ENCODE measurements at regions not wholly inside any gene's neighbourhood (a gene's known extent, or its start where the extent isn't known, plus 50 kb on each side); places are given as distances from the start of the nearest gene placed in this dataset.
A peak's percentile ranks its signal among the peaks of the same experiment; 100 is the strongest.

GRCh38 chr7:155207326-155208002 is 90.2 kb upstream of the INSIG1 start:
- intact Hi-C loops (cut with micrococcal nuclease), result loop anchor here (5.0 to 10.0 kb wide), 4 partner anchors 205 to 597 kb away; partner anchors contain the start of genes EN2, PAXIP1 and RBM33
- POLR2A ChIA-PET, result no interaction called here
- Histone ChIP-seq H3K79me2 (ENCODE audit: control insufficient read depth, insufficient read depth, low read length) (no peaks in the 10 kb centered on the region), H3K27ac (ENCODE audit: insufficient read depth, low read depth, low read length) (peak overlapping the region; percentile 99), H3K4me1 (ENCODE audit: control insufficient read depth, extremely low read depth, insufficient read depth, low read length) (peaks cover 29% of the 10 kb centered on the region), H3K27me3 (ENCODE audit: control insufficient read depth in 2 of 2, insufficient read depth in 2 of 2, low read length in 2 of 2) (no peaks in the 10 kb centered on the region), H3K9me1 (replicated peaks; ENCODE audit: control insufficient read depth, extremely low read depth, insufficient read depth, low read length) (no peaks in the 10 kb centered on the region), H4K20me1 (replicated peaks; ENCODE audit: control insufficient read depth, extremely low read depth, insufficient read depth, low read length) (no peaks in the 10 kb centered on the region), H2AFZ (ENCODE audit: low read depth, low read length) (no peak overlapping the region), H3K36me3 (ENCODE audit: control insufficient read depth in 2 of 2, extremely low read depth in 1 of 2, insufficient read depth in 2 of 2, low read length in 2 of 2) (no peaks in the 10 kb centered on the region), H3K4me3 (replicated peaks in 1 of 3; ENCODE audit: insufficient read depth in 1 of 3, low read depth in 1 of 3, low read length in 3 of 3) (no peak overlapping the region), H3K4me2 (ENCODE audit: insufficient read depth, low read length) (peak overlapping the region; percentile 45), H3K9me3 (replicated peaks; ENCODE audit: control insufficient read depth, insufficient read depth, low read length) (no peaks in the 10 kb centered on the region), H3K9ac (replicated peaks; ENCODE audit: extremely low read depth, insufficient read depth, low read length) (peak overlapping the region; percentile 97)
- dilution Hi-C loops (cut with MboI; ENCODE audit: extremely low pct_ligation_motif_present, low sequenced_read_pairs), result no loop called here
- no TSS peak for BruUV-seq (replicated peaks)
- no peak for FAIRE-seq
- CTCF ChIA-PET, result interaction anchor here (1.1 to 3.3 kb wide), 3 partner anchors 91 to 280 kb away, joined by 4 to 17 read pairs (median 16); partner anchors contain the start of gene INSIG1
- DNase-seq (ENCODE audit: low read depth, low spot score), result no peak
- TF ChIP-seq EZH2 (IDR thresholded peaks at IDR 0.05; ENCODE audit: borderline replicate concordance, low read depth, low read length, severe bottlenecking) (no peak), MAX (IDR thresholded peaks at IDR 0.05; ENCODE audit: insufficient read depth, insufficient read length) (no peak), CTCF (IDR thresholded peaks at IDR 0.05; ENCODE audit: extremely low read depth in 1 of 2, insufficient read depth in 1 of 2, low read depth in 1 of 2, low read length in 2 of 2) (no peak), JUN (IDR thresholded peaks at IDR 0.05; ENCODE audit: borderline replicate concordance, insufficient read depth, insufficient read length, low read depth) (no peak), POLR2AphosphoS5 (IDR thresholded peaks at IDR 0.05; ENCODE audit: insufficient read depth, low read depth, low read length) (no peak), MYC (IDR thresholded peaks at IDR 0.05; ENCODE audit: low read depth, low read length) (no peak), POLR2A (IDR thresholded peaks at IDR 0.05; ENCODE audit: low read depth, low read length) (no peak)
